Right cardiac atrium (tissue), 5 donors: ENCODE measurements at regions not wholly inside any gene's neighbourhood (a gene's known extent, or its start where the extent isn't known, plus 50 kb on each side); places are given as distances from the start of the nearest gene placed in this dataset.
A peak's percentile ranks its signal among the peaks of the same experiment; 100 is the strongest.

ENCODE experiments used
- ATAC-seq, 2 donors: fragments of 200-7000 bp; cut with Tn5 transposase; one replicate each; pipeline versions ENCODE4 v1.8.0 to v1.9.1; 2020; ENCODE audit warnings: moderate library complexity in 2 of 2, mild to moderate bottlenecking in 1 of 2
- DNase-seq, 3 donors: peaks; one replicate each; pipeline ENCODE4 v3.0.0-alpha.2; 2020
- H3K27ac ChIP-seq: one replicate; pipeline ENCODE4 v1.5.1; 2013; ENCODE audit warnings: mild to moderate bottlenecking, low read length, control low read depth, moderate library complexity
- H3K27me3 ChIP-seq: one replicate; pipeline ENCODE4 v1.6.1; 2013; ENCODE audit not compliant: control insufficient read depth, insufficient read depth
- H3K4me1 ChIP-seq: one replicate; pipeline ENCODE4 v1.6.1; 2013; ENCODE audit warnings: low read length; ENCODE audit not compliant: control insufficient read depth, insufficient read depth
- H3K4me3 ChIP-seq: one replicate; pipeline ENCODE4 v1.5.1; 2013; ENCODE audit warnings: low read length, control low read depth
- H3K9me3 ChIP-seq: one replicate; pipeline ENCODE4 v1.6.1; 2013; ENCODE audit warnings: low read length; ENCODE audit not compliant: control insufficient read depth
- WGBS: extraction: QIAGEN DNeasy Blood & Tissue Kit; methylation state at CpG from one replicate; pipeline ENCODE4 v1.1.7; 2013; 5-methylcytosine and 5-hydroxymethylcytosine counted together
- intact Hi-C, 4 donors: fragments of 100-400 bp; cut with DNase I; formaldehyde crosslinking; loops; one replicate each; pipeline versions ENCODE4 v1.11.0 to v1.14.0; 2022 to 2023
- donor health status: healthy with polysubstance abuse.
- donor health status: DM: no; HTN: yes; CAD: no.
- donor health status: DM: no; HTN: no; CAD: no.
- donor health status: DM: no; HTN: yes; CAD: no; lungs with severe emphysema.
- donor health status: DM: yes; HTN: yes; CAD: no.

GRCh38 chr17:79370594-79370993 lies 240.3 kb downstream of the RBFOX3 start:
- 80% methylated on average over 5 of the region's 5 CpGs for WGBS
- ATAC-seq (no peak), DNase-seq (peak in 1 of 3 donors; percentile 12)
- intact Hi-C loops, result no loop called here
- Histone ChIP-seq H3K27me3 (no peaks in the 10 kb centered on the region), H3K9me3 (no peaks in the 10 kb centered on the region), H3K4me3 (no peak overlapping the region), H3K27ac (no peak overlapping the region), H3K4me1 (no peaks in the 10 kb centered on the region)

GRCh38 chr17:79370126-79370525 lies 240.7 kb downstream of the RBFOX3 start:
- no peak overlapping the region for H3K4me3 ChIP-seq
- H3K9me3 ChIP-seq, result no peaks in the 10 kb centered on the region
- intact Hi-C loops, result no loop called here
- no peaks in the 10 kb centered on the region for H3K27me3 ChIP-seq
- H3K27ac ChIP-seq, result no peak overlapping the region
- 74% methylated on average over 8 of the region's 8 CpGs for WGBS
- ATAC-seq (no peak), DNase-seq (peak in 1 of 3 donors; percentile 9)
- H3K4me1 ChIP-seq, result no peaks in the 10 kb centered on the region

- Histone ChIP-seq H3K4me1 (no peaks in the 10 kb centered on the region), H3K27ac (no peak overlapping the region), H3K4me3 (no peak overlapping the region), H3K27me3 (no peaks in the 10 kb centered on the region), H3K9me3 (no peaks in the 10 kb centered on the region)
- no peak for ATAC-seq
- intact Hi-C loops, result no loop called here
- DNase-seq, result no peak
- 78% methylated on average over 9 of the region's 9 CpGs for WGBS
These were observed 241.3 kb downstream of the RBFOX3 start for GRCh38 chr17:79369532-79369931.

GRCh38 chr17:79369001-79369400 lies 241.8 kb downstream of the RBFOX3 start:
- Histone ChIP-seq H3K4me3 (no peak overlapping the region), H3K27ac (no peak overlapping the region), H3K9me3 (no peaks in the 10 kb centered on the region), H3K27me3 (no peaks in the 10 kb centered on the region), H3K4me1 (no peaks in the 10 kb centered on the region)
- 82% methylated on average over 14 of the region's 14 CpGs for WGBS
- intact Hi-C loops, result no loop called here
- no peak for DNase-seq
- ATAC-seq, result no peak

GRCh38 chr17:79368521-79368920 lies 242.3 kb downstream of the RBFOX3 start:
- 84% methylated on average over 9 of the region's 9 CpGs for WGBS
- H3K9me3 ChIP-seq, result no peaks in the 10 kb centered on the region
- no peak overlapping the region for H3K4me3 ChIP-seq
- no peak overlapping the region for H3K27ac ChIP-seq
- DNase-seq, result no peak
- H3K27me3 ChIP-seq, result no peaks in the 10 kb centered on the region
- ATAC-seq, result no peak
- intact Hi-C loops, result no loop called here
- H3K4me1 ChIP-seq, result no peaks in the 10 kb centered on the region

- DNase-seq, result no peak
- intact Hi-C loops, result no loop called here
- Histone ChIP-seq H3K27ac (no peak overlapping the region), H3K9me3 (no peaks in the 10 kb centered on the region), H3K4me1 (no peaks in the 10 kb centered on the region), H3K27me3 (no peaks in the 10 kb centered on the region), H3K4me3 (no peak overlapping the region)
- WGBS, result 61% methylated on average over 12 of the region's 12 CpGs
- ATAC-seq, result no peak
These were observed 243.8 kb downstream of the RBFOX3 start for GRCh38 chr17:79366988-79367571.

- H3K27ac ChIP-seq, result no peak overlapping the region
- intact Hi-C loops, result no loop called here
- H3K4me3 ChIP-seq, result no peak overlapping the region
- H3K27me3 ChIP-seq, result no peaks in the 10 kb centered on the region
- H3K9me3 ChIP-seq, result no peaks in the 10 kb centered on the region
- H3K4me1 ChIP-seq, result no peaks in the 10 kb centered on the region
- DNase-seq (no peak), ATAC-seq (no peak)
- WGBS, result 54% methylated on average over 28 of the region's 28 CpGs
These were observed 244.7 kb downstream of the RBFOX3 start for GRCh38 chr17:79365836-79366770.

GRCh38 chr17:79365351-79365750 lies 245.5 kb downstream of the RBFOX3 start:
- H3K27me3 ChIP-seq, result no peaks in the 10 kb centered on the region
- no peaks in the 10 kb centered on the region for H3K4me1 ChIP-seq
- no peaks in the 10 kb centered on the region for H3K9me3 ChIP-seq
- 83% methylated on average over 12 of the region's 12 CpGs for WGBS
- H3K4me3 ChIP-seq, result no peak overlapping the region
- no peak for DNase-seq
- ATAC-seq, result no peak
- intact Hi-C loops, result no loop called here
- no peak overlapping the region for H3K27ac ChIP-seq

GRCh38 chr17:79364315-79365094 lies 246.3 kb downstream of the RBFOX3 start:
- intact Hi-C loops, result no loop called here
- no peak for DNase-seq
- H3K4me1 ChIP-seq, result no peaks in the 10 kb centered on the region
- H3K4me3 ChIP-seq, result no peak overlapping the region
- no peak for ATAC-seq
- WGBS, result 76% methylated on average over 14 of the region's 14 CpGs
- no peaks in the 10 kb centered on the region for H3K27me3 ChIP-seq
- H3K27ac ChIP-seq, result no peak overlapping the region
- no peaks in the 10 kb centered on the region for H3K9me3 ChIP-seq

- no peak overlapping the region for H3K27ac ChIP-seq
- intact Hi-C loops, result no loop called here
- H3K4me1 ChIP-seq, result no peaks in the 10 kb centered on the region
- no peaks in the 10 kb centered on the region for H3K27me3 ChIP-seq
- no peak for ATAC-seq
- no peaks in the 10 kb centered on the region for H3K9me3 ChIP-seq
- no peak overlapping the region for H3K4me3 ChIP-seq
- DNase-seq, result no peak
- WGBS, result 74% methylated on average over 16 of the region's 16 CpGs
These were observed 247.1 kb downstream of the RBFOX3 start for GRCh38 chr17:79363552-79364275.
